Pancreas (tissue), 10 donors: ENCODE measurements at regions not wholly inside any gene's neighbourhood (a gene's known extent, or its start where the extent isn't known, plus 50 kb on each side); places are given as distances from the start of the nearest gene placed in this dataset.

Source experiments
- ATAC-seq, 4 donors: fragments of 200-7000 bp; cut with Tn5 transposase; one replicate each; pipeline versions ENCODE4 v1.8.0 to v1.9.1; 2020; ENCODE audit warnings: mild to moderate bottlenecking in 4 of 4, moderate library complexity in 4 of 4
- DNase-seq, 6 donors: peaks; one replicate each; pipeline ENCODE4 v3.0.0-alpha.2; 2020
- FAIRE-seq: peaks from 2 replicates; lab custom pipeline; 2012; peaks lifted over from hg19 to GRCh38; lab: Jason Lieb, UNC
- H3K27ac ChIP-seq, 4 donors: fragments of 200-600 bp; sonication (generic); 1 replicate in 3 of 4; 2 replicates in 1 of 4; pipeline versions ENCODE4 v1.5.0 to v1.8.0; 2020
- H3K27me3 ChIP-seq, 4 donors: fragments of 200-600 bp; one replicate each; pipeline ENCODE4 v1.8.0; 2021
- H3K36me3 ChIP-seq, 3 donors: fragments of 200-600 bp; sonication (generic) in 1 of 3; one replicate each; pipeline versions ENCODE4 v1.5.0 to v1.8.0; 2020 to 2021
- H3K4me1 ChIP-seq, 3 donors: fragments of 200-600 bp; one replicate each; pipeline ENCODE4 v1.8.0; 2021
- H3K4me3 ChIP-seq, 4 donors: fragments of 200-600 bp; sonication (generic) in 2 of 4; one replicate each; pipeline versions ENCODE4 v1.5.0 to v1.8.0; 2020 to 2021
- H3K9me3 ChIP-seq, 4 donors: fragments of 200-600 bp; one replicate each; pipeline ENCODE4 v1.8.0; 2021
- WGBS, 2 donors: extraction: QIAGEN DNeasy Blood & Tissue Kit; methylation state at CpG; one replicate each; pipeline ENCODE4 v1.1.7; 2013; 5-methylcytosine and 5-hydroxymethylcytosine counted together
- intact Hi-C, 3 donors: fragments of 100-400 bp; cut with DNase I; formaldehyde crosslinking; loops; one replicate each; pipeline versions ENCODE4 v1.11.1 to v1.14.2; 2022
- TF ChIP-seq, protein P1 (sequence below), 4 donors: fragments of 200-600 bp; sonication (generic) in 3 of 4; IDR thresholded peaks; one replicate each; pipeline versions ENCODE4 v1.5.0 to v1.8.0; 2021; ENCODE audit warnings: antibody characterized with exemption in 4 of 4
- donor health status: healthy with polysubstance abuse.
- donor health status: DM: no; HTN: no; CAD: no; lungs with moderate emphysema.
- donor health status: DM: no; HTN: no; CAD: no.
- donor health status: control.
- donor health status: control.
- donor health status: Bipolar disorder and iron deficiency.
- donor health status: DM: yes; HTN: yes; CAD: no.
- donor health status: DM: no; HTN: no; CAD: no.
- donor health status: DM: no; HTN: no; CAD: no.
- donor health status: DM: yes; HTN: yes; CAD: no.

- DNase-seq (no peak), FAIRE-seq (no peak), ATAC-seq (no peak)
- 92% methylated on average over 6 of the region's 6 CpGs for WGBS, 2 donors
- Histone ChIP-seq H3K9me3 (no peaks in the 10 kb centered on the region), H3K27ac (no peak overlapping the region), H3K36me3 (no peaks in the 10 kb centered on the region), H3K4me3 (no peak overlapping the region), H3K27me3 (no peaks in the 10 kb centered on the region), H3K4me1 (no peaks in the 10 kb centered on the region)
- TF ChIP-seq, protein P1, sequence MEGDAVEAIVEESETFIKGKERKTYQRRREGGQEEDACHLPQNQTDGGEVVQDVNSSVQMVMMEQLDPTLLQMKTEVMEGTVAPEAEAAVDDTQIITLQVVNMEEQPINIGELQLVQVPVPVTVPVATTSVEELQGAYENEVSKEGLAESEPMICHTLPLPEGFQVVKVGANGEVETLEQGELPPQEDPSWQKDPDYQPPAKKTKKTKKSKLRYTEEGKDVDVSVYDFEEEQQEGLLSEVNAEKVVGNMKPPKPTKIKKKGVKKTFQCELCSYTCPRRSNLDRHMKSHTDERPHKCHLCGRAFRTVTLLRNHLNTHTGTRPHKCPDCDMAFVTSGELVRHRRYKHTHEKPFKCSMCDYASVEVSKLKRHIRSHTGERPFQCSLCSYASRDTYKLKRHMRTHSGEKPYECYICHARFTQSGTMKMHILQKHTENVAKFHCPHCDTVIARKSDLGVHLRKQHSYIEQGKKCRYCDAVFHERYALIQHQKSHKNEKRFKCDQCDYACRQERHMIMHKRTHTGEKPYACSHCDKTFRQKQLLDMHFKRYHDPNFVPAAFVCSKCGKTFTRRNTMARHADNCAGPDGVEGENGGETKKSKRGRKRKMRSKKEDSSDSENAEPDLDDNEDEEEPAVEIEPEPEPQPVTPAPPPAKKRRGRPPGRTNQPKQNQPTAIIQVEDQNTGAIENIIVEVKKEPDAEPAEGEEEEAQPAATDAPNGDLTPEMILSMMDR (IDR thresholded peaks at IDR 0.05): no peak
- intact Hi-C loops: no loop called here
Observed at GRCh38 chr10:110373059-110373458, 68.3 kb upstream of the SMNDC1 start.

DNA sequence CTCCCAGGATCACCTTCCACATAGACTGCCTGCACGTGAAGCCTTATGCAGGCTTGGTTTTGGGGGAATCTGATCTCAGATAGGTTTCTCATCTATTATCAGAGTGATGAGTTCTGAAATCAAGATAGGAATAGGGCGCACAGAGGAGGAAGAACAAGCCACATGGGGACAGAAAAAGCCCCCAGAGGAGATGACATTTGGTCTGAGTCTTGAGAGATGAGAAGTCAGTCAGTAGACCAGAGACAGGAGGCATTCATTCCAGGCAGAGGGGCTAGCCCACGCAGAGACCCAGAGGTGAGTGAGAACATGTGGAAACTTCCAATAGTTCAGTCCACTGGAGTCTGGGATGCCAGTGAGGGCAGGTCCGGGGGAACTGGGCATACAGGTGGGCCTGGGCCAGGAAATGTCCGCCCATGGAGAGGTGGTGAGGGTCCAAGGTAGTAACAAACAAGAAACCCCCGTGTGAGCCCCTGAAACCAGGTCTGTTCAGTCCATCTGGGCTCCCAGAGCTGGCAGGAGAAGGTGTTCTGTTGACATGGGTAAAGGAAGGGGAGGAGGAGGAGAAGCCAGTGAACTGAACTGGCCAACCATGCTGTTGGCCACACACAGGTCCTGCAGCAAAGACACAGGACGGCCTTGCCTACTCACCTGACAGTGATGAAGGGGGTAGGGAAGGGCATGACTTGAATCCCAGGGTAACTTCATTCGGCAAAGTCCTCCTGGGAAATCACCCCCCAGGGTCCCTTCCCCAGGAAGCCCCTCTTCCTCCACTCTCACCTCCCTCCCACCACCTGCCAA lies 69.3 kb upstream of the SMNDC1 start:
- no peak for ATAC-seq
- intact Hi-C loops: no loop called here
- Histone ChIP-seq H3K4me3 (no peak overlapping the region), H3K9me3 (no peaks in the 10 kb centered on the region), H3K27ac (no peak overlapping the region), H3K4me1 (no peaks in the 10 kb centered on the region), H3K27me3 (no peaks in the 10 kb centered on the region), H3K36me3 (no peaks in the 10 kb centered on the region)
- WGBS, 2 donors: 80 to 83% methylated on average over 8 of the region's 8 CpGs
- DNase-seq: no peak
- TF ChIP-seq, protein P1 (IDR thresholded peaks at IDR 0.05): no peak
- FAIRE-seq: no peak

- intact Hi-C loops: no loop called here
- no peak for ATAC-seq
- 73 to 77% methylated on average over 2 of the region's 2 CpGs for WGBS, 2 donors
- no peaks in the 10 kb centered on the region for H3K9me3 ChIP-seq
- DNase-seq: no peak
- H3K4me3 ChIP-seq: no peak overlapping the region
- H3K27ac ChIP-seq: no peak overlapping the region
- no peaks in the 10 kb centered on the region for H3K4me1 ChIP-seq
- TF ChIP-seq, protein P1 (IDR thresholded peaks at IDR 0.05): no peak
- no peak for FAIRE-seq
- H3K27me3 ChIP-seq: no peaks in the 10 kb centered on the region
- no peaks in the 10 kb centered on the region for H3K36me3 ChIP-seq
Observed at GRCh38 chr10:110375121-110375520, 70.4 kb upstream of the SMNDC1 start.

DNA sequence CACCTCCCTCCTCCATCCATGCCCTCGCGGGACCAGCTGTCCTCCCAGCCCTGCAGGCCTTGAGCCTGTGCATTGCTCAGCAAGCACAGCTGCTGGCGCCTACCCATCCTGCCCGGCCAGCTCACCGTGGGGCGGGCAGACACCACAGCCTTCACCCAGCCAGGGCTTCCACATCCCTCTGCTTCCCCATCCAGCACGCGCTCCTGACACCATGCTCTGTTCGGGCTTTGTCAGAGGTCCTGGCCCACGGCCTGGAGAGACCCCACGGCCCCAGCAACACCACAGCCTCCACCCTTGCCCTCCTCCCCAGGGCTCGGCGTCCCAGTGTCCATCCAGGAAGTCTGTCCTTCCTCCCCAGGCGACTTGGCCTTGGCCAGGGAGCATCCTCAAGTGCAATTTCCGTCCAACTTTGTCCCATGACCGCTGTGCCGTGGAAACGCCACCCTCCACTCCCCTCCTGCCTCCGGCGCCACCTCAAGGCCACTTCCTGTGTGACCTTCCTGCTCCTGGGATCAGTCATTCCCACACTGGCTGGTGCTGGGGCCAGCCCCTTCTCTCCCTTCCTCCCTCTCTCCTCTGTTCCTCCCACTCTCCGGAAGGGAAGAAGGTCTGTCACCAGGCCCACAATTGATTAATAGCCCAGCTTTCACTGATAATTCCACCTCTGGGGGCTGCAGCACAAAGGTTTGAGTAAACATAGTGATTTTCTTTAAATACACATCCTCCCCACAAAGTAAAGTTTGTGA lies 71.5 kb upstream of the SMNDC1 start:
- WGBS, 2 donors: 64 to 67% methylated on average over 18 to 21 of the region's 21 CpGs
- no peak overlapping the region for H3K4me3 ChIP-seq
- no peaks in the 10 kb centered on the region for H3K27me3 ChIP-seq
- TF ChIP-seq, protein P1 (IDR thresholded peaks at IDR 0.05): no peak
- peak in 3 of 4 donors; percentile 32 to 54 (median 36) for ATAC-seq
- DNase-seq: no peak
- no peak for FAIRE-seq
- intact Hi-C loops: no loop called here
- no peaks in the 10 kb centered on the region for H3K9me3 ChIP-seq
- no peaks in the 10 kb centered on the region for H3K36me3 ChIP-seq
- no peaks in the 10 kb centered on the region for H3K4me1 ChIP-seq
- H3K27ac ChIP-seq: no peak overlapping the region

DNA sequence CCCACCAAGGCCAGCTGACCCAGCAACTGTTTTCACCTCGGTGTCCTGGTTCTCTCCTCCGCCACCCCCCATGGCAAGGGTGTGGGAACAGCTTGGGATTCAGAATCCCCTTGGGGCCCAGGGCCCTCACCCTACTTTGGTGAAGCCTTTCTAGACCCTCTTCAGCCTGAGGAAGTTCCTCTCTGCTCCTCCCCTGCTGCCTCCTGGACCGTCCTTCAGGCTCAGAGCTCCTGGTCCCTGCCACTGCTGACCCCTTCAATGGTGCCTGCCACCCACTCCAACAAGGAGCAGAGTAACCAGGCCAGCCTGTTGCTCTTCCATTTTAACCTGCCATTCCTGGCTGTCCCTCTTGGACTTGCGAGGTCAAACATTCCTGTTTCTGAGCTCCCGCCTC lies 72.0 kb upstream of the SMNDC1 start:
- Histone ChIP-seq H3K4me3 (no peak overlapping the region), H3K4me1 (no peaks in the 10 kb centered on the region), H3K36me3 (no peaks in the 10 kb centered on the region), H3K27me3 (no peaks in the 10 kb centered on the region), H3K27ac (no peak overlapping the region), H3K9me3 (no peaks in the 10 kb centered on the region)
- TF ChIP-seq, protein P1 (IDR thresholded peaks at IDR 0.05): no peak
- whole genome bisulfite sequencing, 2 donors: 81 to 86% methylated on average over 5 of the region's 5 CpGs
- intact Hi-C loops: no loop called here
- no peak for FAIRE-seq
- no peak for ATAC-seq
- DNase-seq: no peak
